Activated T-helper 1 cell treated with Interleukin-2 at 50 U/mL for 16 hours (primary cell): ENCODE measurements at regions not wholly inside any gene's neighbourhood (a gene's known extent, or its start where the extent isn't known, plus 50 kb on each side); places are given as distances from the start of the nearest gene placed in this dataset.

Experiments
- DNase-seq: peaks from one replicate; pipeline ENCODE4 v3.0.0-alpha.2; 2020; ENCODE audit warnings: low read depth

DNA sequence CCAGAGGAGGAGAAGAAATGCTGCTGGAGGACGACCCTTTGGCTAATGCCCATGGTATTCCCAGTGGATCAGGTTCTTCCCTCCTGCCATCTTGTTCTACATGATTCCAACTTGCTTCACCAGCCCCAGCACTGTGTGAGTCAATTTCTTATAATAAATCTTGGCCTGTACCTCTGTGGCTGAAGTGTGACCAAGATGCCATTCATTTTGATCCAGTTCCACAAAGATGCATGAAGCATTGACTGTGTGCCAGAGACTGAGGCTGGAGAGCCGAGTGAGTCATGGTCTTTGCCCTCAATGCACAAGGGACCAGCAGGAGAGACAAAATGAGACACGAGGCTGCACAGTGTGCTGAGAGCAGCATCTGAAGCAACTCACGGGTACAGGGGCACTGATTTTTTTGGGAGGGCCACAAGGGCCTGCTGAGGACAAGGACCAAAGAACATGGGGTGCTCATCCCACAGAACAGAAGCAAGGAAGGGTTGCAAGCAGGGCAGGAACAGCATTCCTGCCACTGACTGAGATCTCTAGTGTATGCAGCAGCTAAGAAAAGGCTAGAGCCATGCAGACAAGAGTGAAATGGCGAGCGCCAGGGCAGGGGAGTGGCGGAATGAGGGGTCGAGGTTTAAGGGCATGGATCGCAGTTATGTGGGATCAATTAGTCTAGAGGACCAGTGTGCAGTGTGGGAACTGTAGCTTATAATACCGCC, 207.0 kb downstream of the THBS2 start:
- DNase-seq = no peak

GRCh38 chr6:169046021-169046420, 207.6 kb downstream of the THBS2 start:
- DNase-seq = no peak

DNA sequence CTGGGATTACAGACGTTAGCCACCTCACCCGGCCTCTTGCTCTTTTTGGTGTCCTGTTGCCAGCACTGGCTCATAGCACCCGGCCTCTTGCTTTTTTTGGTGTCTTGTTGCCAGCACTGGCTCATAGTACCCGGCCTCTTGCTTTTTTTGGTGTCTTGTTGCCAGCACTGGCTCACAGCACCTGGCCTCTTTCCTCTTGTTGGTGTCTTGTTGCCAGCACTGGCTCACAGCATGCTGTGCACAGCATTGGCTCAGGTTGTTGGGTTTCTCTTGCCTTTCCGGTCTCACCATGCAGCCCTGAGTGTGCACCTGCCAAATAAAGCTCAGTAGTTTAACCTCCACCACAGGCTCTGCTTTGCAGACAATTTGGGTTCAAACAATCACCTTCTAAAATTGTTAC, 208.2 kb downstream of the THBS2 start:
- DNase-seq = no peak

- no peak for DNase-seq
Measured at GRCh38 chr6:169044381-169045230, 209.0 kb downstream of the THBS2 start.

DNA sequence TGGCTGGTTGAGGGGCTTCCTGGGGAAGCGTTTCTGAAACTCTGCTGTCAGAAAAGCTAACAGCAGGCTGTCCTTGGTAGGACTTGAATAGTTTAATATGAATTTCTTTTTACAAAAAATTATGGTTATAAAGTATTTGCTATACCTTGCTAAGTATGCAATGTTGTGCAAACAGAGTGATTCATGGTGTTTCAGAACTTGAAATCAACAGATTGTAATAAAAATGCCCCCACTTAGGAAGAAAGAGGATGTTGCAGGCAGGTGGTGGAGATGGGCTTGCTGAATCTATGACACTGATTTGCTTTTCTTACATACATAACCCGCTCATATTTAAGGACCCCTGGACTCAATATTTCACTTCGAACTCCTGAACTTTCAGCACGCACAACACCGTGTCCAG, 211.6 kb downstream of the THBS2 start:
- no peak for DNase-seq

DNA sequence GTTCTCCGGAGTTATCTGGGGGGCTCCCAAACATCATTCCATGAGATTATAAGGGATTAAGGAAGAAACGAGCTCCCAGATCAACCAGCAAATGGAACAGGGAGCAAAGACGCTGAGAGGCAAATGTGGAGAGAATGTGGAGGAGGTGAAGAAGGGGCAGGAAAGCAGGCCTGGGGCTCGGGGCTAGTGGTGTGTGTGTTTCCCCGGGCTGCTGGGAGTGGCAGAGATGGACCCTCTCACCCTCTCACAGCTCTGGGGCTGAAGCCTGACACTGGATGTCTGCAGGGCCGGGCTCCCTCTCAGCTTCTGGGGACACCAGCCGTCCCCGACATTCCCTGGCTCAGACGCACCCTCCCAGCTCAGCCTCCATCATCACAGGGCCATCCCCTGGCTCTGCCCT, 212.6 kb downstream of the THBS2 start:
- no peak for DNase-seq

GRCh38 chr6:169038691-169039090, 215.0 kb downstream of the THBS2 start:
- no peak for DNase-seq

DNA sequence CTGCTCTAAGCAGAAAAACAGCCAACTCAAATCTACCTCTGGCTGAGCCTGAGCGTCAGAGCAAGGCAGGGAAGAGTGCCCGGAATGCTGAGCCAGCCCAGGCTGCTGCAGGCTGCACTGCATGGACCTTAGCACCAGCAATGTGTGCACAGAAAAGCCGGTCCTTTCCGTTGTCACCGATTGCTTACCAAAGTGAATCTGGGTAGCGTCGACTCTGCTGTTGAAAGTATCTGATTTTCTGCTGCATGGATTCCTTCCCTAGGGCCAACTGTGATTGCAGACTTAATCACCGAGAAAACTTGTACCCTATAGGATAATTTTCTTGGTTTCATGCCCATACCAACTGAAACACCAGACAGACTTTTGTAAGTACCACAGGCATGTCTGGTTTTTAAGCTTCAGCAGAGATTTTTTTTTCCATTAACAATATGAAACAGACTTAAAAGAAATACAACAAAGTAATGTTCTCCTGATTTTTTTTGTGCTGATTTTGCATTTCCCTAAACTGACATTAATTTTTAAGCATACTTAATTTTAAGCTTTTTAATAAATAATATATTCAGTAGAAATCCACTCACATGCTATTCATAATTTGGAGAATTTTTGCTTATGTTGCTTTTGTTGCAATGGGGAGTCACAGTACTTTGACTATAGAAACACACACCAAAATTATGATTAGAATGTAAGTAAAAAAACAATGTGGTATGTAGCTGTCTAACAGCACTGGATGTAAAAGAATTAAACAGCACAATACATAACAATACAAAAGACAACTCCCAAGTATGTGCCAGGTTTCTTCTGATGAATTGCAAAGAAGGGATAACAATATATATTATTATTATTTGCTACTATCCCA, 218.0 kb downstream of the THBS2 start:
- no peak for DNase-seq

- no peak for DNase-seq
Measured at GRCh38 chr6:169034516-169035167, 219.0 kb downstream of the THBS2 start.

DNA sequence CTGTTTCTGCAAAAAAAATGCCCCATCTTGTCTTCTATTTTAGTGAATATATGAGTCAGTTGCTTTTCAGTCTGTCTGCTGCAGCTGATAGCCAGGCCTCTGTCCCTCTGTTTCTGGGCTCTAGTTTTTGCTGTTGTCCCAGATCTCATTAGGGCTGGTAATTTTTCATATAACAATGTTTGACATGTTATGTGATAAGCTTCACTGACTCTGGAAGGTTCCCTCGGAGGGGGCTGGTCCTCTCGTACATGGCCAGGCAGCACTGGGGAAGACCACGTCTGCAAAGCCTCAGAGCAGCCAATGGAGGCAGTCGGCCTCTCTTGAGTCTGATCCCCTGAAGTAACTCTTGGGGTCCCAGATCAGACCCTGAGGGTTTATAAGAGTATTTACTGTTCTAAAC, 223.8 kb downstream of the THBS2 start:
- no peak for DNase-seq

GRCh38 chr6:169028343-169028742, 225.3 kb downstream of the THBS2 start:
- no peak for DNase-seq

DNA sequence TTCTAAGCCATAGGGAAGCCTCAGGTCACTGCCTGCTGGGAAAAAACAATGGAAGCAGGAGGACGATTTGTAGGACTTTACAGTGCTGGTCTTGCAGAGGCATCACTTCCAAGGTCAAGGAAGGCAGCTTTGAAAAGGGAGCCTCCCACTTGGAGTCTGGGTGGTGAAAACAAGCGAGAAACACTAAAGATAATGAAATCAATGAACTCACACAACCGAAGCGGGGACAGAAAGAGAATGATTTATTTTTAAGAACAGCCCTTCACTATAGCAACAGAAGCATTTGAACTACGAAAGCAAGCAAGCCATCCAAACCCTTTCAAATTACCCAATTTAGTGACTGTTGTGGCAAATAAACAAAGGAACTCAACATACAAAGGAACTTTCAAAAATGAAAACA, 227.5 kb downstream of the THBS2 start:
- DNase-seq = no peak

GRCh38 chr6:169024047-169024660, 229.5 kb downstream of the THBS2 start:
- DNase-seq = no peak

GRCh38 chr6:169023161-169023874, 230.3 kb downstream of the THBS2 start:
- no peak for DNase-seq

GRCh38 chr6:169022079-169022478, 231.6 kb downstream of the THBS2 start:
- no peak for DNase-seq

GRCh38 chr6:169020821-169021220, 232.8 kb downstream of the THBS2 start:
- no peak for DNase-seq

DNA sequence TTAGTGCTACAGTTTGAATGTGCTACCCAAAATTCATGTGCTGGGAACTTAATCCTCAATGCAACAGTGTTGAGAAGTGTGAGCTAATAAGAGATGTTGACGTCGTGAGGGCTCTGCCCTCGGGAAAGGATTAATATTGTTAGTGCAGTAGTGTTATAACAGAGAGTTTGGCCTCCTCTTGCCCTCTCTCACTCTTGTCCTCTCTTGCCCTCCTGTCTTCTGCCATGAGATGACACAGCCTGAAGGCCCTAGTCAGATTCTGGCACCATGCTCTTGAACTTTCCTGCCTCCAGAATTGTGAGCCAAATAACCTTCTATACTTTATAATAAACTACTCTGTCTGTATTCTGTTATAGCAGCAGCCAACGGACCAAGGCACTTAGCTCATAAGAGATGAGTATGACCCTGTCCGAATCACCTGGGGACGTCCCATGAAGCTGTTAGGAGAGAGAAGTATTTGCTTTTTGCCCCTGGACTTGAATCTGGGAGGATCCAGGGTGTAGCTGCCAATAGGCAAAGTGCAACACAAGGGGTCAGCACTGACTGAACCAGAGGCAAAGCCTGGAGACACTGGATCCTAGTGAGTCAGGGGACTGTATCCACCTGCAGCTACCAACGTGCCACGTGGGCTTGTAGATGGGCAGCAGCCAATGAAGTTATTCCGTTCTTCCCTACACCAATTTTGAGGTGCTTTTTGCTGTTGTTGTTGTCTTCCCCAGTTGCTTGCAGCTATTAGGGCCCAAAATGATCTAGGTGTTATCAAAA, 233.7 kb downstream of the THBS2 start:
- DNase-seq = no peak

- no peak for DNase-seq
Measured at GRCh38 chr6:169019111-169019510, 234.5 kb downstream of the THBS2 start.

- DNase-seq = no peak
Measured at GRCh38 chr6:169016758-169017157, 236.9 kb downstream of the THBS2 start.
